ENCODE measurements at regions not wholly inside any gene's neighbourhood (a gene's known extent, or its start where the extent isn't known, plus 50 kb on each side); places are given as distances from the start of the nearest gene placed in this dataset.

- no peak for DNase-seq (ENCODE audit: extremely low spot score)
- TF ChIP-seq SUZ12 (IDR thresholded peaks at IDR 0.05) (no peak), SP1 (IDR thresholded peaks at IDR 0.05) (no peak)
- ChIA-PET CTCF (no interaction called here), POLR2A (no interaction called here)
Measured at GRCh38 chr2:221844212-221845020, 272.3 kb upstream of the EPHA4 start.

- CTCF ChIA-PET, result interaction anchor here (0.6 kb wide), 1 partner anchor 1566 kb away, joined by 3 read pairs; no protein-coding TSS in a partner anchor
- no peak for TF ChIP-seq LEF1 (IDR thresholded peaks at IDR 0.05; ENCODE audit: borderline replicate concordance)
- no peak for TF ChIP-seq BHLHE40 (IDR thresholded peaks at IDR 0.05; ENCODE audit: borderline replicate concordance)
- TF ChIP-seq FOXK2 (IDR thresholded peaks at IDR 0.05), result no peak
- no peak for TF ChIP-seq ARNT (IDR thresholded peaks at IDR 0.05)
- no peak for TF ChIP-seq SP1 (IDR thresholded peaks at IDR 0.05)
- no peak for TF ChIP-seq ZNF384 (IDR thresholded peaks at IDR 0.05)
- no peak for TF ChIP-seq HDGF (IDR thresholded peaks at IDR 0.05; ENCODE audit: borderline replicate concordance)
- TF ChIP-seq ELF4 (IDR thresholded peaks at IDR 0.05), result no peak
- no peak for TF ChIP-seq L3MBTL2 (conservative IDR thresholded peaks at IDR 0.05)
- no peak for TF ChIP-seq FOXM1 (IDR thresholded peaks at IDR 0.05; ENCODE audit: borderline replicate concordance)
- DNase-seq (ENCODE audit: extremely low spot score), result no peak
- POLR2A ChIA-PET, result no interaction called here
Measured at GRCh38 chr2:221836095-221836494, 264.0 kb upstream of the EPHA4 start.

GRCh38 chr2:221833966-221834365 lies 261.9 kb upstream of the EPHA4 start:
- POLR2A ChIA-PET, result no interaction called here
- CTCF ChIA-PET, result no interaction called here

GRCh38 chr2:221831051-221831450 lies 258.9 kb upstream of the EPHA4 start:
- TF ChIP-seq PKNOX1 (IDR thresholded peaks at IDR 0.05), result no peak
- TF ChIP-seq ZNF384 (IDR thresholded peaks at IDR 0.05), result no peak
- no peak for TF ChIP-seq L3MBTL2 (conservative IDR thresholded peaks at IDR 0.05)
- no peak for TF ChIP-seq CTBP1 (IDR thresholded peaks at IDR 0.05; ENCODE audit: borderline replicate concordance)
- no peak for TF ChIP-seq LEF1 (IDR thresholded peaks at IDR 0.05; ENCODE audit: borderline replicate concordance)
- TF ChIP-seq ARNT (IDR thresholded peaks at IDR 0.05), result no peak
- no peak for TF ChIP-seq TARDBP (IDR thresholded peaks at IDR 0.05)
- TF ChIP-seq NFRKB (IDR thresholded peaks at IDR 0.05), result no peak
- no peak for TF ChIP-seq FOXA1 (IDR thresholded peaks at IDR 0.05)
- no peak for TF ChIP-seq FOXK2 (IDR thresholded peaks at IDR 0.05)
- TF ChIP-seq SUZ12 (IDR thresholded peaks at IDR 0.05), result no peak
- no peak for DNase-seq (ENCODE audit: extremely low spot score)
- ChIA-PET POLR2A (no interaction called here), CTCF (no interaction called here)

More at GRCh38 chr2:221833966-221834365, 261.9 kb upstream of the EPHA4 start:
- DNase-seq (ENCODE audit: extremely low spot score), result no peak
- TF ChIP-seq LEF1 (IDR thresholded peaks at IDR 0.05; ENCODE audit: borderline replicate concordance) (no peak), BHLHE40 (IDR thresholded peaks at IDR 0.05; ENCODE audit: borderline replicate concordance) (no peak), CTBP1 (IDR thresholded peaks at IDR 0.05; ENCODE audit: borderline replicate concordance) (no peak)

GRCh38 chr2:221822416-221822815 lies 250.3 kb upstream of the EPHA4 start:
- TF ChIP-seq ZNF384 (IDR thresholded peaks at IDR 0.05) (no peak), HDGF (IDR thresholded peaks at IDR 0.05; ENCODE audit: borderline replicate concordance) (no peak)
- POLR2A ChIA-PET, result no interaction called here
- DNase-seq (ENCODE audit: extremely low spot score), result no peak
- CTCF ChIA-PET, result no interaction called here

GRCh38 chr2:221818616-221819320 lies 246.7 kb upstream of the EPHA4 start:
- CTCF ChIA-PET, result no interaction called here
- no peak for DNase-seq (ENCODE audit: extremely low spot score)
- POLR2A ChIA-PET, result no interaction called here
- TF ChIP-seq HDGF (IDR thresholded peaks at IDR 0.05; ENCODE audit: borderline replicate concordance) (no peak), FOXK2 (IDR thresholded peaks at IDR 0.05) (no peak), NFRKB (IDR thresholded peaks at IDR 0.05) (no peak), ZNF384 (IDR thresholded peaks at IDR 0.05) (no peak), FOXM1 (IDR thresholded peaks at IDR 0.05; ENCODE audit: borderline replicate concordance) (no peak), LEF1 (IDR thresholded peaks at IDR 0.05; ENCODE audit: borderline replicate concordance) (no peak), SUZ12 (IDR thresholded peaks at IDR 0.05) (no peak), TARDBP (IDR thresholded peaks at IDR 0.05) (no peak), PKNOX1 (IDR thresholded peaks at IDR 0.05) (no peak)

- ChIA-PET POLR2A (no interaction called here), CTCF (no interaction called here)
- TF ChIP-seq PKNOX1 (IDR thresholded peaks at IDR 0.05) (no peak), SUZ12 (IDR thresholded peaks at IDR 0.05) (no peak), TARDBP (IDR thresholded peaks at IDR 0.05) (no peak)
- DNase-seq (ENCODE audit: extremely low spot score), result no peak
Measured at GRCh38 chr2:221817878-221818277, 245.8 kb upstream of the EPHA4 start.
